OCI-LY7 (cell line): ENCODE measurements at regions not wholly inside any gene's neighbourhood (a gene's known extent, or its start where the extent isn't known, plus 50 kb on each side); places are given as distances from the start of the nearest gene placed in this dataset.

Experiments used
- EZH2phosphoT487 ChIP-seq: fragments of 200-600 bp; sonication (generic); IDR thresholded peaks from 2 replicates; pipeline ENCODE4 v1.6.1; 2018; ENCODE audit warnings: low read depth, borderline replicate concordance, mild to moderate bottlenecking, mixed run types, antibody characterized with exemption, low read length, moderate library complexity, mixed read lengths
- TF ChIP-seq, protein P1 (sequence below): fragments of 200-600 bp; sonication (generic); conservative IDR thresholded peaks from 2 replicates; pipeline ENCODE4 v1.5.1; 2014; ENCODE audit warnings: mild to moderate bottlenecking, antibody characterized with exemption, low read length, moderate library complexity, mixed read lengths

DNA sequence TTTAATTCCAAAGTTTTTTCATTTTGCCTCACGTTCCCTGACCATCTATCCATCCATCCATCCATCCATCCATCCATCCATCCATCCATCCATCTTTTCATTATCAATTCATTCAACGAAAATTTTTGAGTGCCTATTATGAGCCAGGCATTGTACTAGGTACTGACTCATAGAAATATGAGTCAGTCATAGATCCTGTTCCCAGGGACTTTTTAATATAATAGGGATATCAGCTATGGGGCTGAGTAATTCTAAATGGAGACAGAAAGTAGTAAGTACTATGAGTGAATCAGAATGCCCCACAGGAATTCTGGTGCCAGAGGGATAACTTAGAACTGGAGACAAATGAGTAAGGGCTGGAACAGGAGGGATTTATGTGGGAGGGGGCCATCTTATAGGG is 49.8 kb upstream of the GNG12 start:
- TF ChIP-seq, protein P1, sequence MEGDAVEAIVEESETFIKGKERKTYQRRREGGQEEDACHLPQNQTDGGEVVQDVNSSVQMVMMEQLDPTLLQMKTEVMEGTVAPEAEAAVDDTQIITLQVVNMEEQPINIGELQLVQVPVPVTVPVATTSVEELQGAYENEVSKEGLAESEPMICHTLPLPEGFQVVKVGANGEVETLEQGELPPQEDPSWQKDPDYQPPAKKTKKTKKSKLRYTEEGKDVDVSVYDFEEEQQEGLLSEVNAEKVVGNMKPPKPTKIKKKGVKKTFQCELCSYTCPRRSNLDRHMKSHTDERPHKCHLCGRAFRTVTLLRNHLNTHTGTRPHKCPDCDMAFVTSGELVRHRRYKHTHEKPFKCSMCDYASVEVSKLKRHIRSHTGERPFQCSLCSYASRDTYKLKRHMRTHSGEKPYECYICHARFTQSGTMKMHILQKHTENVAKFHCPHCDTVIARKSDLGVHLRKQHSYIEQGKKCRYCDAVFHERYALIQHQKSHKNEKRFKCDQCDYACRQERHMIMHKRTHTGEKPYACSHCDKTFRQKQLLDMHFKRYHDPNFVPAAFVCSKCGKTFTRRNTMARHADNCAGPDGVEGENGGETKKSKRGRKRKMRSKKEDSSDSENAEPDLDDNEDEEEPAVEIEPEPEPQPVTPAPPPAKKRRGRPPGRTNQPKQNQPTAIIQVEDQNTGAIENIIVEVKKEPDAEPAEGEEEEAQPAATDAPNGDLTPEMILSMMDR = no peak
- no peak for TF ChIP-seq EZH2phosphoT487
